GM23248 (cell line): ENCODE measurements at regions not wholly inside any gene's neighbourhood (a gene's known extent, or its start where the extent isn't known, plus 50 kb on each side); places are given as distances from the start of the nearest gene placed in this dataset.

ENCODE experiments used
- EZH2 ChIP-seq: fragments of 200-600 bp; sonication (generic); IDR thresholded peaks from 2 replicates; pipeline ENCODE4 v1.6.1; 2018; ENCODE audit warnings: antibody characterized with exemption, mild to moderate bottlenecking; ENCODE audit not compliant: insufficient read depth, poor library complexity, severe bottlenecking
- EZH2phosphoT487 ChIP-seq: fragments of 200-600 bp; sonication (generic); IDR thresholded peaks from 2 replicates; pipeline ENCODE4 v1.6.1; 2018; ENCODE audit warnings: antibody characterized with exemption, moderate library complexity, mild to moderate bottlenecking, low read depth; ENCODE audit not compliant: insufficient read depth

DNA sequence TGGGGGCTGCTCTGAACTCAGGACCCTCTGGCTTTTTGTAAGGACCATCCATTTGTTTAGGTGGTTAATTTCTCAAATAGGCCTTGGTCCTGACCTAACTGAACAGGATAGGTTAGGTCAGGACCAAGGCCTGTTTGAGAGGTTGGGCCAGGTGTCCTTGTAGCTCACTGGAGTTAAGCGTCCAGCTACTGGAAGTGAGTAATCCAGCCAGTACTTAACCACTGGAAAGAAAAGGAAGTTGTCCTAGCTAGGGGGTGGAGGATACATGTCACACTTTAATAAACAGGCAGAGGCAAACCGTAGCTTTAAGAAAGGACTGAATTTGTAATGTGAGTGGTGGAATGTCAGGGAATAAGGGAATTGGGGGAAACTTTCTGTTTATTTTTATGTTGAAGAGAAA lies 96.0 kb downstream of the GPR85 start:
- TF ChIP-seq EZH2 (no peak), EZH2phosphoT487 (no peak)
